ENCODE measurements at regions not wholly inside any gene's neighbourhood (a gene's known extent, or its start where the extent isn't known, plus 50 kb on each side); places are given as distances from the start of the nearest gene placed in this dataset.

- Mint-ChIP-seq H3K4me3 (no peak overlapping the region), H3K9me3 (no peaks in the 10 kb centered on the region), H3K27ac (no peak overlapping the region), H3K36me3 (ENCODE audit: low read depth) (no peaks in the 10 kb centered on the region), H3K4me1 (peaks cover 19% of the 10 kb centered on the region), H3K27me3 (ENCODE audit: insufficient read depth, low read depth, poor library complexity) (no peaks in the 10 kb centered on the region)
- ATAC-seq: no peak
- no peak overlapping the region for H3K4me2 ChIP-seq
- no peak overlapping the region for H3K4me3 ChIP-seq
- no peaks in the 10 kb centered on the region for H3K79me2 ChIP-seq (replicated peaks; ENCODE audit: insufficient read depth)
- H3K27ac ChIP-seq (ENCODE audit: low read depth): no peak overlapping the region
- H3F3A ChIP-seq (replicated peaks; ENCODE audit: low read depth): no peaks in the 10 kb centered on the region
- H3K36me3 ChIP-seq (ENCODE audit: insufficient read depth): no peaks in the 10 kb centered on the region
- TF ChIP-seq ZNF331 (CRISPR knock-in tag; IDR thresholded peaks at IDR 0.05; ENCODE audit: low read depth) (no peak), STAT1 (IDR thresholded peaks at IDR 0.05; ENCODE audit: unreplicated experiment) (no peak), JUNB (IDR thresholded peaks at IDR 0.05; ENCODE audit: unreplicated experiment) (no peak), POLR2AphosphoS5 (IDR thresholded peaks at IDR 0.05; ENCODE audit: low read depth) (no peak), EZH2 (IDR thresholded peaks at IDR 0.05; ENCODE audit: low read depth, unreplicated experiment) (no peak), ZNF462 (CRISPR knock-in tag; IDR thresholded peaks at IDR 0.05) (no peak)
- no peaks in the 10 kb centered on the region for H3K27me3 ChIP-seq (ENCODE audit: insufficient read depth)
- no peak for DNase-seq (ENCODE audit: low spot score)
- peaks cover 19% of the 10 kb centered on the region for H3K4me1 ChIP-seq (ENCODE audit: insufficient read depth)
- H4K20me1 ChIP-seq (replicated peaks; ENCODE audit: insufficient read depth): no peaks in the 10 kb centered on the region
- H3K9me2 ChIP-seq (ENCODE audit: insufficient read depth): no peaks in the 10 kb centered on the region
- no peak overlapping the region for H2AFZ ChIP-seq
Observed at GRCh38 chr12:72084061-72084460, 145.4 kb downstream of the TPH2 start.

GRCh38 chr12:72084880-72085279 is 146.2 kb downstream of the TPH2 start:
- TF ChIP-seq EZH2phosphoT487 (IDR thresholded peaks at IDR 0.05; ENCODE audit: unreplicated experiment) (no peak), CTCF (conservative IDR thresholded peaks at IDR 0.05; ENCODE audit: low read depth in 2 of 2) (no peak), REST (IDR thresholded peaks at IDR 0.05; ENCODE audit: unreplicated experiment) (no peak), EZH2 (IDR thresholded peaks at IDR 0.05; ENCODE audit: low read depth, unreplicated experiment) (no peak), POLR2AphosphoS5 (IDR thresholded peaks at IDR 0.05; ENCODE audit: low read depth) (no peak)
- Mint-ChIP-seq H3K4me3 (no peak overlapping the region), H3K36me3 (ENCODE audit: low read depth) (no peaks in the 10 kb centered on the region), H3K27me3 (ENCODE audit: insufficient read depth, low read depth, poor library complexity) (no peaks in the 10 kb centered on the region), H3K4me1 (peaks cover 19% of the 10 kb centered on the region), H3K9me3 (no peaks in the 10 kb centered on the region), H3K27ac (no peak overlapping the region)
- H3K27me3 ChIP-seq (ENCODE audit: insufficient read depth): no peaks in the 10 kb centered on the region
- H3K4me2 ChIP-seq: peak overlapping the region; percentile 20; the same call in 1 of the 2 replicates
- no peak for DNase-seq (ENCODE audit: low spot score)
- peaks cover 19% of the 10 kb centered on the region for H3K4me1 ChIP-seq (ENCODE audit: insufficient read depth)
- H3K79me2 ChIP-seq (replicated peaks; ENCODE audit: insufficient read depth): no peaks in the 10 kb centered on the region
- no peaks in the 10 kb centered on the region for H3K9me2 ChIP-seq (ENCODE audit: insufficient read depth)
- H3K27ac ChIP-seq (ENCODE audit: low read depth): no peak overlapping the region
- no peaks in the 10 kb centered on the region for H4K20me1 ChIP-seq (replicated peaks; ENCODE audit: insufficient read depth)
- H2AFZ ChIP-seq: no peak overlapping the region
- peak; percentile 41; the same call in 1 of the 3 replicates for ATAC-seq
- H3F3A ChIP-seq (replicated peaks; ENCODE audit: low read depth): no peaks in the 10 kb centered on the region
- H3K36me3 ChIP-seq (ENCODE audit: insufficient read depth): no peaks in the 10 kb centered on the region
- no peak overlapping the region for H3K4me3 ChIP-seq

Measured in GM23338 (cell line).